Nucleus accumbens (tissue), 56 donors: ENCODE measurements at regions not wholly inside any gene's neighbourhood (a gene's known extent, or its start where the extent isn't known, plus 50 kb on each side); places are given as distances from the start of the nearest gene placed in this dataset.

ENCODE experiments used
- DNase-seq, 56 donors: peaks; one replicate each; lab custom pipeline; 2025; lab: John Stamatoyannopoulos, UW

GRCh38 chr11:69390561-69390960 lies 90.9 kb upstream of the LINC01488 start:
- DNase-seq: no peak

DNA sequence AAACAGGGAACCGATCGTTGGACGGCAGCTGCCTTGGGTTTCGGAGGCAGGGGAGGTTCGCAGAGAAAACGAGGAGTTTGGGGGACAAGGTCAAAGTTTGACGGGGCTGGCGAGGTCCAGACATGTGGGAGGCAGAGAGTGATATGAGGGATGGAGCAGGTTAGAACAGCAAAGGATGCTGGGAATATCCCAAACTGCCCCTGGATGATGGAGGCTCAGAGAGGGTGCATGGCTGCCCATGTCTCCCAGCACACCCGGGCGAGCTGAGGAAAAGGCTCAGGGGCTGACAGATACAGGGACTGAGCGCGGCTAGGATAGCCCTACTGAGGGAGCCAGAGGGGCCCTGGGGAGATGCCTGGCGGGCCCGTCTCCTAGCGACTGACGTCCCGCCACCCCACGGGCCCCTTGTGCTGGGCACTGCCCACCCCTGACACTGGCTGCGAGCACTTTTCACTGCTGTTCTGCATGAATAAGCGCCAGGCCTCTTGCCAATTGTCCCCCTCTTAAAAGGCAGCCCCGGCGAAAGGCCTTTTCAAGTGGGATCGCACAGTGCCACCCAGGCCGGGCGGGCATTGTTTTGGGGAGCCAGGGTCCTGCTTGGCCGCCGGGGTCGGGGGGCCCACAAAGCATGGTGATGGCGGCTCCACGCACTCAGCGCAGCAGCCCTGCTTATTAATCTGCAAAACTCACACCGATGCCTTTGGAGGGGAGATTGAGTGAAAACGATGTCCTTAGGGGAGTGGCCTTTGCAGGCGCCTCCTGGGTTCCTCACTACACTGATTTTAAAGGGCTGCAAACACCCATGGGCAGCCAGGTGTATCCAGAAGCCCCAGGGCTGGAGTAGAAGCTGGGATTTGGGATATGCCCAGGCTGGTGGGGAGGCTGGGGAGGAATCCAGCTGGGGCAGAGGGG lies 90.0 kb upstream of the LINC01488 start:
- peak in 1 of 56 donors; percentile 21 for DNase-seq

GRCh38 chr11:69392104-69392653 lies 89.3 kb upstream of the LINC01488 start:
- no peak for DNase-seq

DNA sequence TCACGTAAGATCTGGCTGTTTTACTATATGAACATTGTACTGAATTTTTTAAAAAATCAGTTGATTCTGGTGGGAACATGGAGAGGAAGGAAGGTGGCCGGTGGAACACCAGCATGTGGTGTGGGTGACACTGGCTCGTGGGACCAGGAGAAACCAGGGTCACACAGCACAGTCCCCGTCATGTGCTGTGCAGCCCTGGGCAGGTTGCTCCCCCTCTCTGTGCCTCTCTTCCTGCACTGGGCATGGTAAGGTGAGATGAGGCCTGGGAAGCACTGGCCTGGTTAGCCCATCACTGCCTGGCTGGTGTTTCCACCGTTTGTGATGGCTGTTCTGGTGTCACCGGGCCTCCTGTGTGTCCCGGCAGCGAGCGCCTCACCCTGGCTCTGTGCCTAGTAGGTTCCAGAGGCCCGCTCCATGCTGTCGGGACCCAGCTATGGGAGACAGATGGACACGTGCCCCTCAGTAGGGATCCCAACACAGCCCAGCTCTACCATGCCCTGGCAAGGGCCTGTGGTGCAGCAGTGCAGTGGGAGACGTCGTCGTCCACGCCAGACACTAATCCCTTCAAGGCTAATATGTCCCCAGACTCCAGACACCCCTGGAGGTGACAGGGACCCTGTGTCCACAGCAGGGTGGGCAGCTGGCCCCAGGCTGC lies 88.2 kb upstream of the LINC01488 start:
- DNase-seq: no peak

GRCh38 chr11:69393865-69394233 lies 87.6 kb upstream of the LINC01488 start:
- DNase-seq: no peak

GRCh38 chr11:69394234-69394868 lies 87.1 kb upstream of the LINC01488 start:
- peak in 1 of 56 donors; percentile 32 for DNase-seq

DNA sequence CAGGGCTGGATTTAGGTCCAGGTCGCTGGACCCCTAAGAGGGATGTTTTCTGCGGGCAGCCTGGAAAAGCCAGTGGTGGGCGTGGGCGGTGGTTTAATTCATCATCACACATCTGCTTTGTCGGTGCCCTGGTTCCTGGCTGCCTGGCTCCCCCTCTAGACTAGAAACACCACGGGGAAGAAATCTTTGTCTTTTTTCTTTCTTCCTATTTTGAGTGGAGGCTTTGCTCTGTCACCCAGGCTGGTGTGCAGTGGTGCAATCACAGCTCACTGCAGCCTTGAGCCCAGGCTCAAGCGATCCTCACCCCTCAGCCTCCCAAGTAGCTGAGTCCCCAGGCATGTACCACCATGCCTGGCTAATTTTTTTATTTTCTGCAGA lies 86.6 kb upstream of the LINC01488 start:
- DNase-seq: peak in 1 of 56 donors; percentile 25

- DNase-seq: no peak
These were observed 86.2 kb upstream of the LINC01488 start for GRCh38 chr11:69395287-69395686.

- no peak for DNase-seq
These were observed 85.2 kb upstream of the LINC01488 start for GRCh38 chr11:69396051-69396947.

GRCh38 chr11:69396948-69397307 lies 84.5 kb upstream of the LINC01488 start:
- no peak for DNase-seq

DNA sequence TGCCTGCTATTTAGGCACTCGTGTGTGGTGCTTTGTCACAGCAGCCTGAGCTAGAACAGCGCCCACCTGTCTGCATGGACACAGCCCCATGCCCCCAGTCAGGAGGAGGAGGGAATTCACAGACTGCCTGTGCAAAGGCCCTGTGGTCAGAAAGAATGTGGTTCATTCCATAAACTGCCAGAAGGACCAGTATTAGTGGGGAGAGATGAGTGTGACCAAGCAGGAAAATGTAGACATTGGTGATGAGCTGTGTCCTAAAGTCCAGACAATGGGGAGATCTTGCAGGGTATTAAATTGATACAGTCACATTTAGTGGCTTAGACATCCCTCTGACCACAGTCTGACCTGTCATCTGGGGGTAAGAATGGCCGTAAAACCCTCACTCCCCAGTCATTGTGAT lies 83.7 kb upstream of the LINC01488 start:
- DNase-seq: no peak

GRCh38 chr11:69398529-69399492 lies 82.7 kb upstream of the LINC01488 start:
- DNase-seq: peak in 3 of 56 donors; percentile 21 to 41 (median 23)

- no peak for DNase-seq
These were observed 81.3 kb upstream of the LINC01488 start for GRCh38 chr11:69400140-69400539.

GRCh38 chr11:69400771-69401590 lies 80.5 kb upstream of the LINC01488 start:
- DNase-seq: no peak

GRCh38 chr11:69401715-69402114 lies 79.7 kb upstream of the LINC01488 start:
- no peak for DNase-seq

- no peak for DNase-seq
These were observed 79.1 kb upstream of the LINC01488 start for GRCh38 chr11:69402251-69402887.

DNA sequence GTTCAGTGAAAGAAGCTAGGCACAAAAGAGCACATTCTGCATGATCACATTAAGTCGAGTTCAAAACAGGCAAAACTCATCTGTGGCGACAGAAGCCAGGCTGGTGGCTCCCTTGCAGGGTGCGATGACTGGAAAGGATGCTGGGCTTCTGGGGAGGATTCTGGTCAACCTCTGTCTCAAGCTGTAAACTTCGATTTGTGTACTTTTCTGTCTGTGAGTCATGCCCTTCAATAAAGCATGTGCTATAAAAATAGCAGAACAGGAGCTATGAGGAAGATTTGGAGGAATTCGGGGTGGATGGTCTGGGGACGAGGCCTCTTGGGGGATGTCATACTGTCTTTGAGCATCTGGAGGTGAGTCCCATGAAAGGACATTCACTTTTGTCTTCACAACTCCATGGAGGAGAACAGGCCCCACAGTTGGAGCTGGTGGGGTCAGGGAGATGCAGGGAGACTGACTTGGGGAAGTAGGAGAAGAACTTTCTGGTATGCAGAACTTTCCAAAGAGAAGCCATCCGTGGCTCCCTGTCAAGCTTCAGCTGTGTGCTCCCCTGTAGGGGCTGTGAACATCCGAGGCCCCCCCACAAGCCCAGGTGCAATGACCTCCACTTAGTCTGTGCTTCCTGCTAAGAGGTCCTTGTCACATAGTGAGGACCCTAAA lies 77.8 kb upstream of the LINC01488 start:
- no peak for DNase-seq
